HG03066 (cell line): ENCODE measurements at regions not wholly inside any gene's neighbourhood (a gene's known extent, or its start where the extent isn't known, plus 50 kb on each side); places are given as distances from the start of the nearest gene placed in this dataset.
"Not testable (repeated sequence)": the region's sequence is repeated elsewhere in the genome, so short reads cannot be mapped to it uniquely, and the experiment has no call there.

Experiments
- ATAC-seq: cut with Tn5 transposase; IDR thresholded peaks from one replicate; pipeline ENCODE4 v1.9.1; 2021; ENCODE audit warnings: low read depth; ENCODE audit not compliant: unreplicated experiment

GRCh38 chr2:118744682-118745181 lies 102.7 kb downstream of the EN1 start:
- ATAC-seq = not testable (repeated sequence)

- no peak for ATAC-seq
Measured at GRCh38 chr2:118738524-118739308, 108.7 kb downstream of the EN1 start.

GRCh38 chr2:118738106-118738505 lies 109.3 kb downstream of the EN1 start:
- no peak for ATAC-seq

GRCh38 chr2:118737684-118738083 lies 109.8 kb downstream of the EN1 start:
- ATAC-seq = no peak

- ATAC-seq = no peak
Measured at GRCh38 chr2:118732432-118732831, 115.0 kb downstream of the EN1 start.

- ATAC-seq = no peak
Measured at GRCh38 chr2:118731413-118731812, 116.0 kb downstream of the EN1 start.

GRCh38 chr2:118730405-118730804 lies 117.0 kb downstream of the EN1 start:
- ATAC-seq = no peak

GRCh38 chr2:118729760-118730159 lies 117.7 kb downstream of the EN1 start:
- ATAC-seq = no peak

- ATAC-seq = no peak
Measured at GRCh38 chr2:118728984-118729383, 118.5 kb downstream of the EN1 start.

GRCh38 chr2:118726821-118727220 lies 120.6 kb downstream of the EN1 start:
- no peak for ATAC-seq

GRCh38 chr2:118723394-118723793 lies 124.1 kb downstream of the EN1 start:
- no peak for ATAC-seq

- ATAC-seq = no peak
Measured at GRCh38 chr2:118722976-118723375, 124.5 kb downstream of the EN1 start.

- ATAC-seq = no peak
Measured at GRCh38 chr2:118721817-118722551, 125.5 kb downstream of the EN1 start.

- ATAC-seq = no peak
Measured at GRCh38 chr2:118720866-118721265, 126.6 kb downstream of the EN1 start.

- ATAC-seq = no peak
Measured at GRCh38 chr2:118718921-118719320, 128.5 kb downstream of the EN1 start.

- no peak for ATAC-seq
Measured at GRCh38 chr2:118716102-118716501, 131.3 kb downstream of the EN1 start.

- ATAC-seq = no peak
Measured at GRCh38 chr2:118714118-118714517, 133.3 kb downstream of the EN1 start.

GRCh38 chr2:118711603-118712002 lies 135.8 kb downstream of the EN1 start:
- no peak for ATAC-seq

- no peak for ATAC-seq
Measured at GRCh38 chr2:118710481-118710880, 137.0 kb downstream of the EN1 start.

GRCh38 chr2:118709786-118710185 lies 137.7 kb downstream of the EN1 start:
- no peak for ATAC-seq

- ATAC-seq = no peak
Measured at GRCh38 chr2:118706844-118707243, 140.6 kb downstream of the EN1 start.

- no peak for ATAC-seq
Measured at GRCh38 chr2:118706371-118706770, 141.1 kb downstream of the EN1 start.
